A673 (cell line): ENCODE measurements at regions not wholly inside any gene's neighbourhood (a gene's known extent, or its start where the extent isn't known, plus 50 kb on each side); places are given as distances from the start of the nearest gene placed in this dataset.

ENCODE experiments used
- BruUV-seq: library from RNA; stranded (reverse); fragments of 400-500 nt; replicated peaks from 2 replicates; lab custom pipeline; 2021; lab: Mats Ljungman, UMichigan
- CTCF ChIA-PET: fragments of 300-600 bp; sonication (Branson Sonifier 250); formaldehyde crosslinking; loops from one replicate; lab custom pipeline; 2022; ENCODE audit warnings: antibody characterized with exemption; lab: Charles Lee
- POLR2A ChIA-PET: fragments of 300-600 bp; sonication (Branson Sonifier 250); formaldehyde crosslinking; loops from one replicate; lab custom pipeline; 2022; ENCODE audit warnings: antibody characterized with exemption; ENCODE audit not compliant: low non-redundant PET; lab: Charles Lee
- DNase-seq: peaks from one replicate; pipeline ENCODE4 v3.0.0-alpha.2; 2015; ENCODE audit warnings: low spot score
- H3K27ac ChIP-seq: fragments of 200-600 bp; sonication (generic); 2 replicates; pipeline ENCODE4 v1.5.1; 2016; ENCODE audit warnings: mixed run types, low read depth, mild to moderate bottlenecking, mixed read lengths, antibody characterized with exemption, low read length; ENCODE audit not compliant: poor library complexity, severe bottlenecking
- H3K27me3 ChIP-seq: fragments of 200-600 bp; sonication (generic); replicated peaks from 2 replicates; pipeline ENCODE4 v1.6.1; 2017; ENCODE audit warnings: mixed run types, low read depth, mild to moderate bottlenecking, mixed read lengths, antibody characterized with exemption, low read length; ENCODE audit not compliant: insufficient read depth, poor library complexity
- H3K36me3 ChIP-seq: fragments of 200-600 bp; sonication (generic); 2 replicates; pipeline ENCODE4 v1.6.1; 2016; ENCODE audit warnings: mixed run types, mild to moderate bottlenecking, mixed read lengths, antibody characterized with exemption, low read length; ENCODE audit not compliant: insufficient read depth, poor library complexity, severe bottlenecking
- H3K4me1 ChIP-seq: fragments of 200-600 bp; sonication (generic); 2 replicates; pipeline ENCODE4 v1.6.1; 2017; ENCODE audit warnings: mixed run types, mild to moderate bottlenecking, mixed read lengths, antibody characterized with exemption, low read length; ENCODE audit not compliant: insufficient read depth, poor library complexity, severe bottlenecking
- H3K4me3 ChIP-seq: fragments of 200-600 bp; sonication (generic); 2 replicates; pipeline ENCODE4 v1.5.1; 2016; ENCODE audit warnings: low read depth, mixed run types, mild to moderate bottlenecking, mixed read lengths, low read length; ENCODE audit not compliant: poor library complexity, severe bottlenecking
- H3K9me3 ChIP-seq: fragments of 200-600 bp; sonication (generic); 2 replicates; pipeline ENCODE4 v1.6.1; 2016; ENCODE audit warnings: mixed run types, low read depth, mild to moderate bottlenecking, mixed read lengths, antibody characterized with exemption, low read length; ENCODE audit not compliant: poor library complexity, severe bottlenecking
- EZH2 ChIP-seq: fragments of 200-600 bp; sonication (generic); IDR thresholded peaks from 2 replicates; pipeline ENCODE4 v1.6.1; 2017; ENCODE audit warnings: borderline replicate concordance, low read depth, mild to moderate bottlenecking, mixed read lengths, antibody characterized with exemption, low read length; ENCODE audit not compliant: poor library complexity, severe bottlenecking
- intact Hi-C: fragments of 100-400 bp; cut with micrococcal nuclease; formaldehyde crosslinking; loops from one replicate; pipeline ENCODE4 v1.10.0; 2022; ENCODE audit not compliant: unreplicated experiment
- TF ChIP-seq, protein P1 (sequence below): fragments of 300-800, 200-600 bp; sonication (generic); conservative IDR thresholded peaks from 2 replicates; pipeline ENCODE4 v1.5.1; 2017; ENCODE audit warnings: low read depth, mild to moderate bottlenecking, antibody characterized with exemption, low read length, moderate library complexity, mixed read lengths

DNA sequence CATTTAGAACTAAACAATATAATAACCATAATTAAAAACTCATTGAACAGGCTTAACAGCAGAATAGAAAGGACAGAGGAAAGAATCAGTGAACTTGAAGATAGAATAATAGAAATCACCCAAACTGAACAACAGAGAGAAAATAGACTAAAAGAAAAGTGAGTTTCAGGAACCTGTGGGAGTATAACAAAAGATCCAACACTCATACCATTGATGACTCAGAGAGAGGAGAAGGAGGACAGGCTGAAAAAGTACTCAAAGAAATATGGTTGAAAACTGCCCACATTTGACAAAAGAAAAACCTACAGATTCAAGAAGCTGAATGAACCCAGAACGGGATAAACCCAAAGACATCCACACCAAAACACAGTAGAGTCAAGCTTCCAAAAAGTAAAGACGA lies 54.2 kb upstream of the FMNL2 start:
- intact Hi-C loops: no loop called here
- ChIA-PET CTCF (no interaction called here), POLR2A (no interaction called here)

DNA sequence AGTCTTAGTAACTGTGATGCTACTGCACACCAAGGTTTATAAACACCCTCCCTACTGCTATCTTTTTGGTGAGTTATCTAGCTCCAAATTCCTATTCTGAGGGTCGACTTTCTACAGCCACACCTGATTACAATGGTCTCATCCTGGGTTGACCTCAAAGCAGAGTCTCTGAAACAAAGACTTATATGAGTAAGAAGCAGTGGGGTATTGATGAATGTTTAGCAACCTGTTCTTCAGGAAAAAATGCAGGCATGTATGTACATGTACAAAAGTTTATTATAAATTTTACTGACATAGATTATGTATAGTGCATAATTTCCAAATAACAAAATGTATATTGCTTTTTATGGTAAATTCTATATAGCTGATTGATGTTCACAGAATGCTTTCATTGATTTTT lies 51.6 kb upstream of the FMNL2 start:
- no peaks in the 10 kb centered on the region for H3K27me3 ChIP-seq
- no peaks in the 10 kb centered on the region for H3K36me3 ChIP-seq
- no peaks in the 10 kb centered on the region for H3K9me3 ChIP-seq
- H3K27ac ChIP-seq: no peak overlapping the region
- no TSS peak for BruUV-seq
- intact Hi-C loops: no loop called here
- no peak for TF ChIP-seq EZH2
- TF ChIP-seq, protein P1, sequence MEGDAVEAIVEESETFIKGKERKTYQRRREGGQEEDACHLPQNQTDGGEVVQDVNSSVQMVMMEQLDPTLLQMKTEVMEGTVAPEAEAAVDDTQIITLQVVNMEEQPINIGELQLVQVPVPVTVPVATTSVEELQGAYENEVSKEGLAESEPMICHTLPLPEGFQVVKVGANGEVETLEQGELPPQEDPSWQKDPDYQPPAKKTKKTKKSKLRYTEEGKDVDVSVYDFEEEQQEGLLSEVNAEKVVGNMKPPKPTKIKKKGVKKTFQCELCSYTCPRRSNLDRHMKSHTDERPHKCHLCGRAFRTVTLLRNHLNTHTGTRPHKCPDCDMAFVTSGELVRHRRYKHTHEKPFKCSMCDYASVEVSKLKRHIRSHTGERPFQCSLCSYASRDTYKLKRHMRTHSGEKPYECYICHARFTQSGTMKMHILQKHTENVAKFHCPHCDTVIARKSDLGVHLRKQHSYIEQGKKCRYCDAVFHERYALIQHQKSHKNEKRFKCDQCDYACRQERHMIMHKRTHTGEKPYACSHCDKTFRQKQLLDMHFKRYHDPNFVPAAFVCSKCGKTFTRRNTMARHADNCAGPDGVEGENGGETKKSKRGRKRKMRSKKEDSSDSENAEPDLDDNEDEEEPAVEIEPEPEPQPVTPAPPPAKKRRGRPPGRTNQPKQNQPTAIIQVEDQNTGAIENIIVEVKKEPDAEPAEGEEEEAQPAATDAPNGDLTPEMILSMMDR: no peak
- no peak overlapping the region for H3K4me3 ChIP-seq
- H3K4me1 ChIP-seq: no peaks in the 10 kb centered on the region
- POLR2A ChIA-PET: interaction anchor here (0.6 kb wide), 1 partner anchor 50 kb away, joined by 3 read pairs; no protein-coding TSS in a partner anchor
- DNase-seq: no peak
- CTCF ChIA-PET: no interaction called here

More for the DNA sequence above, 54.2 kb upstream of the FMNL2 start:
- H3K9me3 ChIP-seq: no peaks in the 10 kb centered on the region
- H3K36me3 ChIP-seq: no peaks in the 10 kb centered on the region
- no peak for TF ChIP-seq EZH2
- TF ChIP-seq, protein P1: no peak
- no peak for DNase-seq
- H3K27ac ChIP-seq: no peak overlapping the region
- H3K4me1 ChIP-seq: no peaks in the 10 kb centered on the region
- H3K27me3 ChIP-seq: no peaks in the 10 kb centered on the region
- BruUV-seq: no TSS peak
- no peak overlapping the region for H3K4me3 ChIP-seq

DNA sequence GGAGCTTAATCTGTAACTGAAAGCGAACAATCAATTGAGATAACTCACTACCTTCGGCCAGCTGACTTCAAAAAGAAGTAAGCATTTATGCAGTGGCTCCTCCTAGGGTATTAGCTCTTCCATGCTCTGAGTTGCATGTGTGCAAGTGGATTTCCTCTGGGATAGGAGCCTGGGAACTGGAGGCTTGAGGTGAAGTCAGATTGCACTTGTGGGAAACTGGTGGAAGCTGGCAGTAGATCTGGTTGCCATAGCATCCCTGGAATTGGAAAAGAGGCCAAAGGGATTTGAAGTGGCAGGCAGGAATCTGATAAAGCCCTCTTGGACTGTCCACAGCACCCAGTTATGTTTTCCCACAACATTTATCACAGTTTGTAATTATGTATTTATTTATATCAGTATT lies 50.6 kb upstream of the FMNL2 start:
- H3K9me3 ChIP-seq: no peaks in the 10 kb centered on the region
- BruUV-seq: no TSS peak
- no peak for TF ChIP-seq EZH2
- TF ChIP-seq, protein P1: no peak
- no peak overlapping the region for H3K27ac ChIP-seq
- no peaks in the 10 kb centered on the region for H3K36me3 ChIP-seq
- no peak overlapping the region for H3K4me3 ChIP-seq
- CTCF ChIA-PET: no interaction called here
- no peak for DNase-seq
- H3K27me3 ChIP-seq: no peaks in the 10 kb centered on the region
- intact Hi-C loops: no loop called here
- no peaks in the 10 kb centered on the region for H3K4me1 ChIP-seq
- POLR2A ChIA-PET: no interaction called here
